K562 (cell line): ENCODE measurements at regions not wholly inside any gene's neighbourhood (a gene's known extent, or its start where the extent isn't known, plus 50 kb on each side); places are given as distances from the start of the nearest gene placed in this dataset.
A peak's percentile ranks its signal among the peaks of the same experiment; 100 is the strongest.

Experiments used
- CBX1 ChIP-seq: sonication (generic); IDR thresholded peaks from 2 replicates; pipeline ENCODE4 v1.6.1; 2016; ENCODE audit warnings: antibody characterized with exemption, low read depth, mild to moderate bottlenecking
- CHD2 ChIP-seq: IDR thresholded peaks from 2 replicates; pipeline ENCODE4 v1.6.1; 2011; ENCODE audit warnings: low read depth, low read length
- CTBP1 ChIP-seq: fragments of 450-650 bp; IDR thresholded peaks from 2 replicates; pipeline ENCODE4 v1.6.1; 2016; ENCODE audit warnings: borderline replicate concordance
- ETV5 ChIP-seq: sonication (generic); formaldehyde crosslinking; IDR thresholded peaks from 2 replicates; pipeline ENCODE4 v1.4.0; 2020; ENCODE audit warnings: low read depth, mild to moderate bottlenecking, missing genetic modification reagents
- FOXA3 ChIP-seq, 2 experiments: fragments of 450-650 bp in 1 of 2; sonication (generic) in 1 of 2; formaldehyde crosslinking; IDR thresholded peaks in 1 of 2; conservative IDR thresholded peaks in 1 of 2; 2 replicates each; pipeline versions ENCODE4 v1.4.0 to v1.8.0; 2020 to 2022; ENCODE audit warnings: mild to moderate bottlenecking in 2 of 2, missing genetic modification reagents in 1 of 2
- FOXK1 ChIP-seq: sonication (generic); formaldehyde crosslinking; IDR thresholded peaks from 2 replicates; pipeline ENCODE4 v1.8.0; 2022; ENCODE audit warnings: missing genetic modification reagents, mild to moderate bottlenecking, borderline replicate concordance
- HNRNPK ChIP-seq: fragments of 200-400 bp; formaldehyde crosslinking; IDR thresholded peaks from one replicate; pipeline ENCODE4 v1.6.1; 2018; ENCODE audit warnings: mild to moderate bottlenecking, low read depth, low read length; ENCODE audit not compliant: poor library complexity, severe bottlenecking
- NFIC ChIP-seq: fragments of 450-650 bp; IDR thresholded peaks from 2 replicates; pipeline ENCODE4 v1.6.1; 2017; ENCODE audit warnings: mild to moderate bottlenecking, inconsistent platforms
- POLR2H ChIP-seq: IDR thresholded peaks from 2 replicates; pipeline ENCODE4 v1.6.1; 2016; ENCODE audit warnings: missing genetic modification characterization, low read depth, mild to moderate bottlenecking, control low read depth, missing compliant biosample characterization, moderate library complexity
- SLC30A9 ChIP-seq: fragments of 250-450 bp; sonication (Bioruptor Pico); IDR thresholded peaks from 2 replicates; pipeline ENCODE4 v1.8.0; 2022; ENCODE audit warnings: mild to moderate bottlenecking, moderate library complexity
- SMAD1 ChIP-seq: fragments of 150-350 bp; IDR thresholded peaks from 2 replicates; pipeline ENCODE4 v1.6.1; 2014; ENCODE audit warnings: low read length, low read depth; ENCODE audit not compliant: partially characterized antibody
- ZFPM2 ChIP-seq: fragments of 250-450 bp; sonication (Bioruptor Pico); IDR thresholded peaks from 2 replicates; pipeline ENCODE4 v1.5.1; 2022; ENCODE audit warnings: mild to moderate bottlenecking
- ZNF143 ChIP-seq: sonication (generic); formaldehyde crosslinking; IDR thresholded peaks from 2 replicates; pipeline ENCODE4 v1.9.0; 2022; ENCODE audit warnings: mild to moderate bottlenecking, missing genetic modification reagents
- ZNF561 ChIP-seq: fragments of 450-650 bp; formaldehyde crosslinking; conservative IDR thresholded peaks from 2 replicates; pipeline ENCODE4 v1.4.0; 2020; ENCODE audit warnings: mild to moderate bottlenecking, moderate library complexity
- TF ChIP-seq, protein P1 (sequence below): fragments of 250-450 bp; sonication (Bioruptor Pico); IDR thresholded peaks from 2 replicates; pipeline ENCODE4 v1.4.0; 2020; ENCODE audit warnings: mild to moderate bottlenecking, moderate library complexity, borderline replicate concordance
- TF ChIP-seq, protein P2 (sequence below): fragments of 250-450 bp; sonication (Bioruptor Pico); IDR thresholded peaks from 2 replicates; pipeline ENCODE4 v1.8.0; 2022; ENCODE audit warnings: inconsistent platforms, mild to moderate bottlenecking, moderate library complexity, borderline replicate concordance
- TF ChIP-seq, protein P3 (sequence below): fragments of 450-650 bp; formaldehyde crosslinking; IDR thresholded peaks from 2 replicates; pipeline ENCODE4 v1.4.0; 2022; ENCODE audit warnings: missing genetic modification characterization
- TF ChIP-seq, protein P4 (sequence below): fragments of 450-650 bp; conservative IDR thresholded peaks from 2 replicates; pipeline ENCODE4 v1.6.1; 2016; ENCODE audit warnings: missing genetic modification characterization, low read depth, mild to moderate bottlenecking, missing compliant biosample characterization, moderate library complexity

DNA sequence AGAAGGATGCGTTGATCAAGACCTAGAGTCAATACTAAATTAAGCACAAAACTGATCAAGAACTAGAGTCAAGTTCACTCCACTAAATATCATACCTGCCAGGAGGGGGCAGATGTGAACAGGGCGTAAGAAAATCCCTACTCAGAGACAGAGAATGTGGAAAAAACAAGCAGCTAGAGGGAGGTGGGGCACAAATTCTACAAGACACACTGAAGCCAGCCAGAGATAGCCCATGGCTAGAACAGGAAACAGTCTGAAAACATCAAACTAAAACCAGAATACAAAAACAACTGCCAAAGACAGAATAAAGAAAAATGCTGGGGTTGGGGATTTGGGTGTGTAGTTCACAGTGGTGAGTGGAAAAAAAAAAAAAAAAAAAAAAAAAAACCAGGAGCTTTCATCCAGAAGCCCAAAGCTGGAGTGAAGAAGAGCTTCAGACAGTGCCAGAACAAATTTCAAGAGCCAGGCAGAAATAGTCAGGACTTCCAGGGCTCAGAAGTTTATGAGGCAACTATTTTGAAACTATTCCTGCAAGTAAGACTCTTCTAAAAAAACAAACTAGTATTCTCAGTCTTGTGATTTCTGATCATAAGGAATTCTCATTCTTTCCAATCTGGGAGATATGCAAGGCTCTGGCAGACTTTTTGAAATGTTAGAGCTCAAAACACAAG, 118.3 kb downstream of the CCDC71L start (continued):
- TF ChIP-seq, protein P1, sequence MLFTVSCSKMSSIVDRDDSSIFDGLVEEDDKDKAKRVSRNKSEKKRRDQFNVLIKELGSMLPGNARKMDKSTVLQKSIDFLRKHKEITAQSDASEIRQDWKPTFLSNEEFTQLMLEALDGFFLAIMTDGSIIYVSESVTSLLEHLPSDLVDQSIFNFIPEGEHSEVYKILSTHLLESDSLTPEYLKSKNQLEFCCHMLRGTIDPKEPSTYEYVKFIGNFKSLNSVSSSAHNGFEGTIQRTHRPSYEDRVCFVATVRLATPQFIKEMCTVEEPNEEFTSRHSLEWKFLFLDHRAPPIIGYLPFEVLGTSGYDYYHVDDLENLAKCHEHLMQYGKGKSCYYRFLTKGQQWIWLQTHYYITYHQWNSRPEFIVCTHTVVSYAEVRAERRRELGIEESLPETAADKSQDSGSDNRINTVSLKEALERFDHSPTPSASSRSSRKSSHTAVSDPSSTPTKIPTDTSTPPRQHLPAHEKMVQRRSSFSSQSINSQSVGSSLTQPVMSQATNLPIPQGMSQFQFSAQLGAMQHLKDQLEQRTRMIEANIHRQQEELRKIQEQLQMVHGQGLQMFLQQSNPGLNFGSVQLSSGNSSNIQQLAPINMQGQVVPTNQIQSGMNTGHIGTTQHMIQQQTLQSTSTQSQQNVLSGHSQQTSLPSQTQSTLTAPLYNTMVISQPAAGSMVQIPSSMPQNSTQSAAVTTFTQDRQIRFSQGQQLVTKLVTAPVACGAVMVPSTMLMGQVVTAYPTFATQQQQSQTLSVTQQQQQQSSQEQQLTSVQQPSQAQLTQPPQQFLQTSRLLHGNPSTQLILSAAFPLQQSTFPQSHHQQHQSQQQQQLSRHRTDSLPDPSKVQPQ (CRISPR knock-in tag): no peak
- TF ChIP-seq ZNF561 (CRISPR knock-in tag): no peak
- TF ChIP-seq HNRNPK: no peak
- no peak for TF ChIP-seq FOXK1 (CRISPR knock-in tag)
- TF ChIP-seq POLR2H (tag): peak; percentile 26; the same call in 1 of the 2 replicates
- peak; percentile 49; the same call in 1 of the 2 replicates for TF ChIP-seq NFIC
- TF ChIP-seq, protein P2, sequence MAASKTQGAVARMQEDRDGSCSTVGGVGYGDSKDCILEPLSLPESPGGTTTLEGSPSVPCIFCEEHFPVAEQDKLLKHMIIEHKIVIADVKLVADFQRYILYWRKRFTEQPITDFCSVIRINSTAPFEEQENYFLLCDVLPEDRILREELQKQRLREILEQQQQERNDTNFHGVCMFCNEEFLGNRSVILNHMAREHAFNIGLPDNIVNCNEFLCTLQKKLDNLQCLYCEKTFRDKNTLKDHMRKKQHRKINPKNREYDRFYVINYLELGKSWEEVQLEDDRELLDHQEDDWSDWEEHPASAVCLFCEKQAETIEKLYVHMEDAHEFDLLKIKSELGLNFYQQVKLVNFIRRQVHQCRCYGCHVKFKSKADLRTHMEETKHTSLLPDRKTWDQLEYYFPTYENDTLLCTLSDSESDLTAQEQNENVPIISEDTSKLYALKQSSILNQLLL (CRISPR knock-in tag): no peak
- TF ChIP-seq SMAD1: no peak
- TF ChIP-seq SLC30A9 (CRISPR knock-in tag): no peak
- TF ChIP-seq ZNF143 (CRISPR knock-in tag): no peak
- TF ChIP-seq, protein P3, sequence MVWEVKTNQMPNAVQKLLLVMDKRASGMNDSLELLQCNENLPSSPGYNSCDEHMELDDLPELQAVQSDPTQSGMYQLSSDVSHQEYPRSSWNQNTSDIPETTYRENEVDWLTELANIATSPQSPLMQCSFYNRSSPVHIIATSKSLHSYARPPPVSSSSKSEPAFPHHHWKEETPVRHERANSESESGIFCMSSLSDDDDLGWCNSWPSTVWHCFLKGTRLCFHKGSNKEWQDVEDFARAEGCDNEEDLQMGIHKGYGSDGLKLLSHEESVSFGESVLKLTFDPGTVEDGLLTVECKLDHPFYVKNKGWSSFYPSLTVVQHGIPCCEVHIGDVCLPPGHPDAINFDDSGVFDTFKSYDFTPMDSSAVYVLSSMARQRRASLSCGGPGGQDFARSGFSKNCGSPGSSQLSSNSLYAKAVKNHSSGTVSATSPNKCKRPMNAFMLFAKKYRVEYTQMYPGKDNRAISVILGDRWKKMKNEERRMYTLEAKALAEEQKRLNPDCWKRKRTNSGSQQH: peak; percentile 55; the same call in 1 of the 2 replicates
- peak; percentile 76; the same call in 1 of the 2 replicates for TF ChIP-seq ETV5 (CRISPR knock-in tag)
- no peak for TF ChIP-seq ZFPM2 (CRISPR knock-in tag)
- TF ChIP-seq CBX1: no peak; the same call in 1 of the 2 replicates
- TF ChIP-seq, protein P4, sequence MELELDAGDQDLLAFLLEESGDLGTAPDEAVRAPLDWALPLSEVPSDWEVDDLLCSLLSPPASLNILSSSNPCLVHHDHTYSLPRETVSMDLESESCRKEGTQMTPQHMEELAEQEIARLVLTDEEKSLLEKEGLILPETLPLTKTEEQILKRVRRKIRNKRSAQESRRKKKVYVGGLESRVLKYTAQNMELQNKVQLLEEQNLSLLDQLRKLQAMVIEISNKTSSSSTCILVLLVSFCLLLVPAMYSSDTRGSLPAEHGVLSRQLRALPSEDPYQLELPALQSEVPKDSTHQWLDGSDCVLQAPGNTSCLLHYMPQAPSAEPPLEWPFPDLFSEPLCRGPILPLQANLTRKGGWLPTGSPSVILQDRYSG (tag): 0 out of 2 replicates have a peak, but pooled peaks have one; percentile 32
- peak; percentile 77; the same call in 1 of the 2 replicates for TF ChIP-seq CTBP1
- no peak for TF ChIP-seq FOXA3 (CRISPR knock-in tag; conservative IDR thresholded peaks at IDR 0.05 in 1 of 2, IDR thresholded peaks at IDR 0.05 in 1 of 2)
- TF ChIP-seq CHD2: no peak
